ENCODE measurements at regions not wholly inside any gene's neighbourhood (a gene's known extent, or its start where the extent isn't known, plus 50 kb on each side); places are given as distances from the start of the nearest gene placed in this dataset.

DNA sequence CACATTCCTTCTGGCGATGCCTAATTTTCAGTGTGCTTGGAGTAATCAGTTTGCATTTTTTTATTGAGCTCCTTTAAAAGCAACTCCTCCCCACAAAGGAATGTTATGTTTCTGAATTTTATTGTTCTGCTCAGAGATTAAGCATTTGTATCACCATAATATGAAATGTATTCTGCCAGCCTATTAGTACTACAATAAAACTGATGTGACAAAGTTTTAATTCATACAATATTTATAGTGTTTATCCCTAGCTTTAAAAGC, 236.9 kb upstream of the ASCC3 start:
- TF ChIP-seq, protein P1, sequence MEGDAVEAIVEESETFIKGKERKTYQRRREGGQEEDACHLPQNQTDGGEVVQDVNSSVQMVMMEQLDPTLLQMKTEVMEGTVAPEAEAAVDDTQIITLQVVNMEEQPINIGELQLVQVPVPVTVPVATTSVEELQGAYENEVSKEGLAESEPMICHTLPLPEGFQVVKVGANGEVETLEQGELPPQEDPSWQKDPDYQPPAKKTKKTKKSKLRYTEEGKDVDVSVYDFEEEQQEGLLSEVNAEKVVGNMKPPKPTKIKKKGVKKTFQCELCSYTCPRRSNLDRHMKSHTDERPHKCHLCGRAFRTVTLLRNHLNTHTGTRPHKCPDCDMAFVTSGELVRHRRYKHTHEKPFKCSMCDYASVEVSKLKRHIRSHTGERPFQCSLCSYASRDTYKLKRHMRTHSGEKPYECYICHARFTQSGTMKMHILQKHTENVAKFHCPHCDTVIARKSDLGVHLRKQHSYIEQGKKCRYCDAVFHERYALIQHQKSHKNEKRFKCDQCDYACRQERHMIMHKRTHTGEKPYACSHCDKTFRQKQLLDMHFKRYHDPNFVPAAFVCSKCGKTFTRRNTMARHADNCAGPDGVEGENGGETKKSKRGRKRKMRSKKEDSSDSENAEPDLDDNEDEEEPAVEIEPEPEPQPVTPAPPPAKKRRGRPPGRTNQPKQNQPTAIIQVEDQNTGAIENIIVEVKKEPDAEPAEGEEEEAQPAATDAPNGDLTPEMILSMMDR (IDR thresholded peaks at IDR 0.05; ENCODE audit: insufficient read depth, low read length, poor library complexity, severe bottlenecking), result no peak
- Histone ChIP-seq H3K4me3 (replicated peaks; ENCODE audit: low read depth, low read length) (no peak overlapping the region), H3K27me3 (replicated peaks; ENCODE audit: control insufficient read depth, insufficient read depth, low read length) (no peaks in the 10 kb centered on the region), H3K36me3 (ENCODE audit: control insufficient read depth, insufficient read depth, low read length) (no peaks in the 10 kb centered on the region)
- DNase-seq (ENCODE audit: extremely low read depth, insufficient read length), result no peak

DNA sequence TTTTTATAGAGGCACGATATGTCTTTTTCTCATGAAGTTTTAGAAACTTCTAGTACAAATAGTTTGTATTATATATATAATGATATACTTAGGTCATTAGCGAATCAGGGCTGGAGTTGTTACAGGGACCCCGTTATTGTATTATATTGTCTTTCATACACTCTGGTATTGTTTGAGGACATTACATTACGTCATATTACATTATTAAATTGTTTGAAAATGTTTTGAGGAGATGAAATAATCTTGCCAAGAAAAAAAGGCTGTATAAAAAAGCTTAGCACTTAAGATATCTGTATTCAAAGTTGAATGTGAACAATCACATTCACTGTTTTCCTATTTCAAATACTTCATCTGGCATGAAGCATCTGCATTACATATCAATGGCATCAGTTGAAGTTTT, 239.6 kb upstream of the ASCC3 start:
- Histone ChIP-seq H3K4me3 (replicated peaks; ENCODE audit: low read depth, low read length) (no peak overlapping the region), H3K27me3 (replicated peaks; ENCODE audit: control insufficient read depth, insufficient read depth, low read length) (no peaks in the 10 kb centered on the region), H3K36me3 (ENCODE audit: control insufficient read depth, insufficient read depth, low read length) (no peaks in the 10 kb centered on the region)
- TF ChIP-seq, protein P1 (IDR thresholded peaks at IDR 0.05; ENCODE audit: insufficient read depth, low read length, poor library complexity, severe bottlenecking), result no peak
- no peak for DNase-seq (ENCODE audit: extremely low read depth, insufficient read length)

DNA sequence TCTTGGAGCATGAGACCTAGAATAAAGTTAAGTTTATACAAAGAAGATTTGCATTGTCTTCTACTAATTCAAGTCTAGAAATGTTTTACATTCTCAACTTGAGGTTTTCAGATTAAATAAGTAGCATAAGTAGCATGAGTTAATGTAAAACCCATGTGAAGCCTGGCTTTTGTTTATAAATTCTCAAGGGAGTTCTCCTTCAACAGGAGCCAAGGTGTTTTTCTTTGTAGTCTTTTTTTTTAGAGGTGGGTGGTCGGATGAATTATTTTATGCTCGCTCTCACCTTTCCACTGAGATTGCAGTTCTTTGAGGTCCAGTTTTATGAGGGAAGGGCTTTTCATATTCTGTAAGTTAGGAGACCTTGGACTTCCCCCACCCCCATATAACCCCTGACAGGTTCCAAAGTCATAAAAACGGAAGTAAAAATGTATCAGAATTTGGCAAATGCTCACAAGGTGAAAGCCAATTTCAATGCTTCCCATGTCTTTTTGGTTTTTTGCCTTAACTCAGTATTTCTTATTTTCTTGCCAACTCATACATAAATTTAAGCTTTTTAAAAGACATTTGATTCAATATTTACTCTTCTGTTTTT, 244.3 kb upstream of the ASCC3 start:
- DNase-seq (ENCODE audit: extremely low read depth, insufficient read length), result no peak
- Histone ChIP-seq H3K27me3 (replicated peaks; ENCODE audit: control insufficient read depth, insufficient read depth, low read length) (no peaks in the 10 kb centered on the region), H3K36me3 (ENCODE audit: control insufficient read depth, insufficient read depth, low read length) (no peaks in the 10 kb centered on the region), H3K4me3 (replicated peaks; ENCODE audit: low read depth, low read length) (no peak overlapping the region)
- TF ChIP-seq, protein P1 (IDR thresholded peaks at IDR 0.05; ENCODE audit: insufficient read depth, low read length, poor library complexity, severe bottlenecking), result no peak

DNA sequence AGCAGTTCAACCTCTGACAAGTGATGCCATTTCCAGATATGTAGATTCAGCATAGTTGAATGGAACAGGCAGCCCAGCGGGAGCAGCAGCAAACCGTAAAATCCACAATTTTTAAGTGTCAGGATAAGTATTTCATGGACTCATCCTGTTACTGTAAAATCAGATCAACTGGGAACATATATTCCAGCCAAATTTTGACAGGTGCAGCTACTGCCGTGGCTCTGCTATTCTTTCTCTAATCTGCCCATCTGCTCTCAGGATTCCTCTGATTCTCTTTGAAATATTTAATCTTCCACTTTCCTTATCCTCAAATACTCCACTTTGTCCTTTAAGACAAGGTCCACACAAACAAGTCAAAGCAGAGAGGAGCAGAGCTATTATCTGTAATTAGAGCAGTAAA, 245.4 kb upstream of the ASCC3 start:
- Histone ChIP-seq H3K36me3 (ENCODE audit: control insufficient read depth, insufficient read depth, low read length) (no peaks in the 10 kb centered on the region), H3K4me3 (replicated peaks; ENCODE audit: low read depth, low read length) (no peak overlapping the region), H3K27me3 (replicated peaks; ENCODE audit: control insufficient read depth, insufficient read depth, low read length) (no peaks in the 10 kb centered on the region)
- TF ChIP-seq, protein P1 (IDR thresholded peaks at IDR 0.05; ENCODE audit: insufficient read depth, low read length, poor library complexity, severe bottlenecking), result no peak
- no peak for DNase-seq (ENCODE audit: extremely low read depth, insufficient read length)

DNA sequence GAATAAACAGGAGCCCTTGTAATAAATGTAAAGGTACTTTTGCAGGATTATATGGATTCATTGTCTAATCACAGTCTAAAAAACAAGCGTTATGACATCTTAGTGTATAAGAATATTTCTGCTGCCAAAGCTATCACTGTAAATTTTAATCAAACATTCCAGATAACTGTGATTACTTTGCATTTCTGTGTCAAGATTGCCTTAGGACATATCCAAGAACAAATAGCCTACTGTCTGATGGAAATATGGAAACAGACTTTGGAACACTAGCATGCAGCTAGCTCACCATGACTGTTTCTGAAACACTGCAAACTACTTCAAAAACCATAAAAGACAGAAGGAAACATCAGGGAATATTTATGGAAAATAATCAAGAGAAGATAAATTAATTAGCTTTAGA, 248.7 kb upstream of the ASCC3 start:
- no peaks in the 10 kb centered on the region for H3K27me3 ChIP-seq (replicated peaks; ENCODE audit: control insufficient read depth, insufficient read depth, low read length)
- TF ChIP-seq, protein P1 (IDR thresholded peaks at IDR 0.05; ENCODE audit: insufficient read depth, low read length, poor library complexity, severe bottlenecking), result no peak
- H3K4me3 ChIP-seq (replicated peaks; ENCODE audit: low read depth, low read length), result no peak overlapping the region
- no peaks in the 10 kb centered on the region for H3K36me3 ChIP-seq (ENCODE audit: control insufficient read depth, insufficient read depth, low read length)
- no peak for DNase-seq (ENCODE audit: extremely low read depth, insufficient read length)

DNA sequence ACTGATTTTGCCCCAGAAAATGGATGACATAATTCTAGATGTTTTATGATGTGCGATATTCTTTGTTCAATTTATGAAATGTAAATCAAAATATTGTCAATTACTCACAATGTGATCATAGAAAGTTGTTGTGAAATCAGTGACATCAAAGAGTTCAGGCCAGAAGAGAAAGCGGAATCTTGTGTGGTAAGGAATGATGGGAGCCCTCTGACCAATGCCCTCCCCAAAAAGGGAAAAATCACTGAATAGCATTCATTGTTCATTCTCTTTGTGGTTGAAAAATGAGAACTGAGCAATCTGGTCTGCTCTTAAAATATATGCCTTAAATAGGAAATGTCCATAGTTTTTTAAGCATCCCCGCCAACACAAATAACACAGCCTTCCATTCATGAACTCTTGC, 247.1 kb upstream of the GRIK2 start:
- H3K36me3 ChIP-seq (ENCODE audit: control insufficient read depth, insufficient read depth, low read length), result no peaks in the 10 kb centered on the region
- H3K4me3 ChIP-seq (replicated peaks; ENCODE audit: low read depth, low read length), result no peak overlapping the region
- TF ChIP-seq, protein P1 (IDR thresholded peaks at IDR 0.05; ENCODE audit: insufficient read depth, low read length, poor library complexity, severe bottlenecking), result no peak
- no peak for DNase-seq (ENCODE audit: extremely low read depth, insufficient read length)
- no peaks in the 10 kb centered on the region for H3K27me3 ChIP-seq (replicated peaks; ENCODE audit: control insufficient read depth, insufficient read depth, low read length)
